ENCODE measurements at regions not wholly inside any gene's neighbourhood (a gene's known extent, or its start where the extent isn't known, plus 50 kb on each side); places are given as distances from the start of the nearest gene placed in this dataset.
"Not testable (repeated sequence)": the region's sequence is repeated elsewhere in the genome, so short reads cannot be mapped to it uniquely, and the experiment has no call there.

- DNase-seq, result no peak
These were observed 170.1 kb upstream of the ZNF618 start for GRCh38 chr9:113705928-113706519.

GRCh38 chr9:113707953-113708695, 168.0 kb upstream of the ZNF618 start:
- no peak for DNase-seq

- DNase-seq, result no peak
These were observed 167.0 kb upstream of the ZNF618 start for GRCh38 chr9:113708821-113709713.

- no peak for DNase-seq
These were observed 166.4 kb upstream of the ZNF618 start for GRCh38 chr9:113709721-113710120.

- DNase-seq, result no peak
These were observed 164.9 kb upstream of the ZNF618 start for GRCh38 chr9:113711251-113711650.

- no peak for DNase-seq
These were observed 164.1 kb upstream of the ZNF618 start for GRCh38 chr9:113712053-113712452.

GRCh38 chr9:113715086-113715485, 161.0 kb upstream of the ZNF618 start:
- DNase-seq, result no peak

- DNase-seq, result no peak
These were observed 156.2 kb upstream of the ZNF618 start for GRCh38 chr9:113719919-113720318.

GRCh38 chr9:113720495-113720894, 155.6 kb upstream of the ZNF618 start:
- DNase-seq, result no peak

GRCh38 chr9:113721856-113722255, 154.3 kb upstream of the ZNF618 start:
- DNase-seq, result no peak

GRCh38 chr9:113724202-113724601, 151.9 kb upstream of the ZNF618 start:
- no peak for DNase-seq

GRCh38 chr9:113728989-113729388, 147.1 kb upstream of the ZNF618 start:
- no peak for DNase-seq

- no peak for DNase-seq
These were observed 141.3 kb upstream of the ZNF618 start for GRCh38 chr9:113734826-113735225.

GRCh38 chr9:113737517-113738271, 138.4 kb upstream of the ZNF618 start:
- DNase-seq, result no peak

- no peak for DNase-seq
These were observed 137.6 kb upstream of the ZNF618 start for GRCh38 chr9:113738496-113738892.

GRCh38 chr9:113738893-113739604, 137.1 kb upstream of the ZNF618 start:
- DNase-seq, result no peak

GRCh38 chr9:113739605-113740507, 136.3 kb upstream of the ZNF618 start:
- DNase-seq, result not testable (repeated sequence)

- not testable (repeated sequence) for DNase-seq
These were observed 135.3 kb upstream of the ZNF618 start for GRCh38 chr9:113740508-113741500.

- DNase-seq, result no peak
These were observed 133.9 kb upstream of the ZNF618 start for GRCh38 chr9:113741886-113742854.
